ENCODE measurements at regions not wholly inside any gene's neighbourhood (a gene's known extent, or its start where the extent isn't known, plus 50 kb on each side); places are given as distances from the start of the nearest gene placed in this dataset.

DNA sequence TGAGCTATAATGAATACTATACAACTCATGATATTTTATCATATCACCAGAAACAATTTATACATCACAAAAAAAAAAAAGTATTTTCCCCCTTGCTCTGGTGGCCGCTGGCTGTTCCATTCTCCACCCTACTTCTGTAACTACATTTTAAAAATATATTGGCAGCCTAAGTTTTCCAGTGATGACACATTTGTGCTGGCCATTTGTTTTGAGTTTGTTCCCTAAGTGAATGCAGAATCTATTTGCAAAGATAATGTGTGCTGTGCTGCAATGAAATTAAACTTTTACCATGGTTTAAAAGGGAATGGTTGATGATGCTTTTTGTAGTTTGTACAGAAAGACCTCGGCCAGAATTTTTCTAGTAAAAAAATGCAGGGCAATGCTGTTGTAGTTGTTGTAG lies 1092.8 kb downstream of the TMTC2 start:
- H3K36me3 ChIP-seq (ENCODE audit: control insufficient read depth, insufficient read depth, low read length), result no peaks in the 10 kb centered on the region
- no peak overlapping the region for H3K4me3 ChIP-seq (ENCODE audit: low read length)
- Mint-ChIP-seq H3K4me3 (no peak overlapping the region), H3K27ac (no peak overlapping the region), H3K27me3 (ENCODE audit: low read depth in 2 of 2) (no peaks in the 10 kb centered on the region), H3K4me1 (no peaks in the 10 kb centered on the region), H3K9me3 (peaks cover 17 to 29% of the 10 kb centered on the region in 2 donors), H3K36me3 (no peaks in the 10 kb centered on the region)
- no peaks in the 10 kb centered on the region for H3K27me3 ChIP-seq (ENCODE audit: control insufficient read depth, insufficient read depth, low read length)
- TF ChIP-seq, protein P1, sequence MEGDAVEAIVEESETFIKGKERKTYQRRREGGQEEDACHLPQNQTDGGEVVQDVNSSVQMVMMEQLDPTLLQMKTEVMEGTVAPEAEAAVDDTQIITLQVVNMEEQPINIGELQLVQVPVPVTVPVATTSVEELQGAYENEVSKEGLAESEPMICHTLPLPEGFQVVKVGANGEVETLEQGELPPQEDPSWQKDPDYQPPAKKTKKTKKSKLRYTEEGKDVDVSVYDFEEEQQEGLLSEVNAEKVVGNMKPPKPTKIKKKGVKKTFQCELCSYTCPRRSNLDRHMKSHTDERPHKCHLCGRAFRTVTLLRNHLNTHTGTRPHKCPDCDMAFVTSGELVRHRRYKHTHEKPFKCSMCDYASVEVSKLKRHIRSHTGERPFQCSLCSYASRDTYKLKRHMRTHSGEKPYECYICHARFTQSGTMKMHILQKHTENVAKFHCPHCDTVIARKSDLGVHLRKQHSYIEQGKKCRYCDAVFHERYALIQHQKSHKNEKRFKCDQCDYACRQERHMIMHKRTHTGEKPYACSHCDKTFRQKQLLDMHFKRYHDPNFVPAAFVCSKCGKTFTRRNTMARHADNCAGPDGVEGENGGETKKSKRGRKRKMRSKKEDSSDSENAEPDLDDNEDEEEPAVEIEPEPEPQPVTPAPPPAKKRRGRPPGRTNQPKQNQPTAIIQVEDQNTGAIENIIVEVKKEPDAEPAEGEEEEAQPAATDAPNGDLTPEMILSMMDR (IDR thresholded peaks at IDR 0.05), result no peak
- H3K4me1 ChIP-seq (ENCODE audit: control insufficient read depth, insufficient read depth, low read length), result no peaks in the 10 kb centered on the region
- H3K27ac ChIP-seq (ENCODE audit: low read length), result no peak overlapping the region
- ATAC-seq (no peak), DNase-seq (no peak)
- WGBS (ENCODE audit: insufficient coverage), result 83% methylated on average over 1 of the region's 2 CpGs
- H3K9me3 ChIP-seq (ENCODE audit: control insufficient read depth, insufficient read depth, low read length), result no peaks in the 10 kb centered on the region
- intact Hi-C loops (cut with micrococcal nuclease), result no loop called here

DNA sequence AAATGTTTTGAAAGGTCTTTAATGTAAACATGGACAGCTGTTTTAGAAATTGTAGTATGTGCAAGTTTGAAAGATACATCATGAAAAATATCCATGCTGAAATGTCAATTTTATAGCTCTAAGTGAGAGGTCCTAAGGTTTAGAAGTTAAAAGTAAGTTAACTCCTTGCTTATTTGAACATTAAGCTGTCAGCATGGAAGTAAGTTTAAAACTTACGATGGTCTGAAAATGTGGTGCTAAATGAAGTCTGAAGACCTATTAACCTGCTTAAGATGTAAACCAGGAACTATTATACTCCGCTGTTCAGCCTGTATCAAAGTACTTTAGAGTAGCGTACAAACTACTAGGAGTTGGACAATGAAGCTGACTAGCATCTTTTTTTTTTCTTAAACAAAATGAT lies 1082.4 kb downstream of the TMTC2 start:
- no peak overlapping the region for H3K4me3 ChIP-seq (ENCODE audit: low read length)
- H3K9me3 ChIP-seq (ENCODE audit: control insufficient read depth, insufficient read depth, low read length), result no peaks in the 10 kb centered on the region
- TF ChIP-seq, protein P1 (IDR thresholded peaks at IDR 0.05), result no peak
- no peak overlapping the region for H3K27ac Mint-ChIP-seq
- ATAC-seq (no peak), DNase-seq (no peak)
- H3K9me3 Mint-ChIP-seq, result peaks cover 19 to 23% of the 10 kb centered on the region in 2 donors
- no peaks in the 10 kb centered on the region for H3K4me1 Mint-ChIP-seq
- H3K4me1 ChIP-seq (ENCODE audit: control insufficient read depth, insufficient read depth, low read length), result no peaks in the 10 kb centered on the region
- intact Hi-C loops (cut with micrococcal nuclease), result no loop called here
- no peaks in the 10 kb centered on the region for H3K27me3 Mint-ChIP-seq (ENCODE audit: low read depth in 2 of 2)
- 90% methylated on average over 3 of the region's 3 CpGs for WGBS (ENCODE audit: insufficient coverage)
- peaks cover 22% of the 10 kb centered on the region for H3K36me3 Mint-ChIP-seq
- no peaks in the 10 kb centered on the region for H3K27me3 ChIP-seq (ENCODE audit: control insufficient read depth, insufficient read depth, low read length)
- H3K36me3 ChIP-seq (ENCODE audit: control insufficient read depth, insufficient read depth, low read length), result no peaks in the 10 kb centered on the region
- H3K4me3 Mint-ChIP-seq, result no peak overlapping the region
- no peak overlapping the region for H3K27ac ChIP-seq (ENCODE audit: low read length)

DNA sequence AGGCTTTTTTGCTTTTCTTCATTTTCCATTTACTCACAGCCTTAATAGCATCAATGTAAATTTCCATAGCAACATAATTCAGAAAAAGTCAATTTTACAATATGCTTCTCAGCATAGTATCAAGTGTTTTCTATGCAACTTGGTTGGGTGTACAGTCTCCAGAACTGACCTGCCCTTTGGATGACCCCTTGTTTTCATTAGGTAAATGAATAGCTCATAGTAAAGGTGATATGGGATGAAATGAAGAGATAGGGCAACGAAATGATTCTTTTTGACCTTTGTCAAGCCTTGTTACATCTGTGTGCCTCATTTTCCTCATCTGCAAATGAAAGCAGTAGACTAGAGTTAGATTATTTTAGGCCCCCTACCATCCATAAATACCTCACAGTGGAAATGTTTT lies 1081.0 kb downstream of the TMTC2 start:
- H3K27ac ChIP-seq (ENCODE audit: low read length), result no peak overlapping the region
- Mint-ChIP-seq H3K9me3 (peaks cover 12 to 16% of the 10 kb centered on the region in 2 donors), H3K27ac (no peak overlapping the region), H3K4me3 (no peak overlapping the region), H3K27me3 (ENCODE audit: low read depth in 2 of 2) (no peaks in the 10 kb centered on the region), H3K36me3 (peaks cover 7% of the 10 kb centered on the region), H3K4me1 (no peaks in the 10 kb centered on the region)
- H3K4me3 ChIP-seq (ENCODE audit: low read length), result no peak overlapping the region
- H3K4me1 ChIP-seq (ENCODE audit: control insufficient read depth, insufficient read depth, low read length), result no peaks in the 10 kb centered on the region
- WGBS (ENCODE audit: insufficient coverage), result 27% methylated on average over 1 of the region's 1 CpG
- H3K9me3 ChIP-seq (ENCODE audit: control insufficient read depth, insufficient read depth, low read length), result no peaks in the 10 kb centered on the region
- H3K36me3 ChIP-seq (ENCODE audit: control insufficient read depth, insufficient read depth, low read length), result no peaks in the 10 kb centered on the region
- H3K27me3 ChIP-seq (ENCODE audit: control insufficient read depth, insufficient read depth, low read length), result no peaks in the 10 kb centered on the region
- intact Hi-C loops (cut with micrococcal nuclease), result no loop called here
- TF ChIP-seq, protein P1 (IDR thresholded peaks at IDR 0.05), result no peak
- DNase-seq (no peak), ATAC-seq (no peak)

DNA sequence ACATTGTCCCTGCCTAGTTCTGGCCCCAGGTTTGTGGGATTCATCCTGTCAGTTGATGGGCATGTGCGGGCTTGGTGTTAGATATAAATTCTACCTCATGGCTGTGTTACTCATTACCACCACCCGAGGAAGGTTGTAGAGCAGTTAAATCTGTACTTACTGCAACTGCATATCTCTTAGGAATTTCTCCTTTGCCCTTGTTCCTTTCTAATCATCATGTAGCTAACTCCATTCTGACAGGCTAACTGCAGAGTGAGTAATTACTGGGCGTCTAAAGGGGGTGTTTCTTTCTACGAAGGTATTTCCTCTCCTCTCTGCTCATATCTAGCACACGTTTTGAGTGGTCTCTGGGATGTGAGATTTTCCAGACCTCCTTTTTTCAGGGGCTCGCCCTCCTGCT lies 1076.7 kb downstream of the TMTC2 start:
- Histone ChIP-seq H3K36me3 (ENCODE audit: control insufficient read depth, insufficient read depth, low read length) (no peaks in the 10 kb centered on the region), H3K27ac (ENCODE audit: low read length) (no peak overlapping the region), H3K27me3 (ENCODE audit: control insufficient read depth, insufficient read depth, low read length) (no peaks in the 10 kb centered on the region), H3K9me3 (ENCODE audit: control insufficient read depth, insufficient read depth, low read length) (peaks cover 3% of the 10 kb centered on the region), H3K4me3 (ENCODE audit: low read length) (no peak overlapping the region), H3K4me1 (ENCODE audit: control insufficient read depth, insufficient read depth, low read length) (no peaks in the 10 kb centered on the region)
- H3K4me1 Mint-ChIP-seq, result no peaks in the 10 kb centered on the region
- H3K36me3 Mint-ChIP-seq, result no peaks in the 10 kb centered on the region
- TF ChIP-seq, protein P1 (IDR thresholded peaks at IDR 0.05), result no peak
- WGBS (ENCODE audit: insufficient coverage), result 64% methylated on average over 4 of the region's 6 CpGs
- no peak overlapping the region for H3K27ac Mint-ChIP-seq
- DNase-seq, result no peak
- H3K27me3 Mint-ChIP-seq (ENCODE audit: low read depth in 2 of 2), result no peaks in the 10 kb centered on the region
- peaks cover 8% of the 10 kb centered on the region in 2 donors for H3K9me3 Mint-ChIP-seq
- intact Hi-C loops (cut with micrococcal nuclease), result no loop called here
- H3K4me3 Mint-ChIP-seq, result no peak overlapping the region
- ATAC-seq, result no peak

All from natural killer cell (primary cell).